ENCODE measurements at regions not wholly inside any gene's neighbourhood (a gene's known extent, or its start where the extent isn't known, plus 50 kb on each side); places are given as distances from the start of the nearest gene placed in this dataset.

DNA sequence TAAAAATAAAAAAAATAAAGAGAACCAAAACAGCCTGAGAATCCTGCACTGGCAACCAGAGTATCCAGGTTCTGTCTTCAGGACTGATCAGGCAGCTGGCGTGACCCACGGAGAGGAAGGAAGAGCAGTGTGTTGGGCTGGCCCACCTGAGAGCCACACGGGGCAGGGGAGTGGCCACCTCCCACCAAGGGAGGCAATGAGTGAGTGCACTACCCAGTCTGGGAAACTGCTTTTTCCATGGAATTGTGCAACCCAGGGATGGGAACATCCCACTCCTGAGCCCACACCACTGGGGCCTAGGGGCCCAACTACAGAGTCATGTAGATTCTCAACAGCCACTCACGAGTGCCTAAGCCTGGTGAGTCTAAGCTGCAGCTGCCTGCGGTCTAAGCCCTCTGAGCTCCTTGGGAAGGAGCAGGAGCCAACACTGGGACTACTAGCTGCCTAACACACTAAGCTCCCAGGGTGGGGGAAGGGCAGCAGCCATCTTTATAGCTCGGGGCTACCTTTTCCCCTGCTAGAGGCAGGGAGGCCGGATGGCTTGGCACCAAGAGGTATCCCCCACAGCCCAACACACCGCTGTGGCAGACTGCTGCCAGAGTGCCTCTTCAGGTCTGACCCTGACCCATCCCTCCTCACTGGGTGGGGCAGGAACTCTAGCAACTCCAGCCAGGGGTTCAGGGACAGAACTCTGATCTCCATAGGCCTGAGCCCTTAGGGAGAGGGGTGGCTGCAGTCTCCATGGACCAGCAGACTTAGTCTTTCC is 610.9 kb downstream of the RERGL start:
- Histone ChIP-seq H3K56ac (ENCODE audit: insufficient read length, low read depth, low read length) (no peak overlapping the region), H4K5ac (ENCODE audit: insufficient read length, low read depth, low read length) (no peak overlapping the region), H3K79me1 (ENCODE audit: insufficient read depth, low read depth, low read length, poor library complexity, severe bottlenecking) (no peaks in the 10 kb centered on the region), H3K23me2 (ENCODE audit: insufficient read length, low read depth, low read length, poor library complexity, severe bottlenecking) (no peaks in the 10 kb centered on the region), H3K4ac (ENCODE audit: low read depth, low read length) (no peak overlapping the region), H2BK15ac (ENCODE audit: low read depth, low read length) (no peak overlapping the region), H3K23ac (ENCODE audit: insufficient read length, low read depth, low read length) (no peak overlapping the region), H2BK12ac (ENCODE audit: insufficient read length, low read depth, low read length) (no peak overlapping the region), H2BK120ac (ENCODE audit: low read depth, low read length, poor library complexity, severe bottlenecking) (no peak overlapping the region), H3K4me2 (ENCODE audit: insufficient read depth, insufficient read length, low read length) (no peak overlapping the region), H3K27me3 (ENCODE audit: insufficient read depth, low read length) (no peaks in the 10 kb centered on the region), H3K4me1 (ENCODE audit: insufficient read depth, low read length) (no peaks in the 10 kb centered on the region), H3K18ac (ENCODE audit: insufficient read length, low read depth, low read length) (no peak overlapping the region), H2AFZ (ENCODE audit: low read length) (no peak overlapping the region), H4K8ac (replicated peaks; ENCODE audit: insufficient read length, low read depth, low read length) (no peak overlapping the region), H3K9me3 (ENCODE audit: control insufficient read depth, low read depth, low read length) (no peaks in the 10 kb centered on the region), H4K20me1 (ENCODE audit: control insufficient read depth, insufficient read depth, insufficient read length) (no peaks in the 10 kb centered on the region), H3K27ac (ENCODE audit: insufficient read length, low read depth, low read length) (no peak overlapping the region), H3K14ac (ENCODE audit: insufficient read depth, low read length) (no peak overlapping the region), H3T11ph (ENCODE audit: low read length) (no peak overlapping the region), H3K9ac (ENCODE audit: extremely low read depth, insufficient read length, low read length) (no peak overlapping the region), H4K91ac (ENCODE audit: insufficient read length, low read depth, low read length) (no peak overlapping the region), H2AK5ac (ENCODE audit: insufficient read length, low read length) (no peak overlapping the region), H2BK20ac (ENCODE audit: low read depth, low read length, poor library complexity, severe bottlenecking) (no peak overlapping the region), H3K79me2 (ENCODE audit: insufficient read depth, low read length) (no peaks in the 10 kb centered on the region), H2BK5ac (ENCODE audit: insufficient read length, low read length) (no peak overlapping the region)
- no peak overlapping the region for H3K27ac Mint-ChIP-seq
- H3K9me3 Mint-ChIP-seq = peaks cover 23% of the 10 kb centered on the region in 2 experiments; a peak in 4 of 5 replicates
- peaks cover 3% of the 10 kb centered on the region; the same call in 1 of the 2 replicates for H3K27me3 Mint-ChIP-seq (ENCODE audit: low read depth)
- no peaks in the 10 kb centered on the region for H3K4me1 Mint-ChIP-seq
- WGBS (ENCODE audit: extremely low coverage, insufficient read length, low lambda C conversion rate) = no CpG with 5 or more reads among the region's 8 CpGs
- TF ChIP-seq, protein P1, sequence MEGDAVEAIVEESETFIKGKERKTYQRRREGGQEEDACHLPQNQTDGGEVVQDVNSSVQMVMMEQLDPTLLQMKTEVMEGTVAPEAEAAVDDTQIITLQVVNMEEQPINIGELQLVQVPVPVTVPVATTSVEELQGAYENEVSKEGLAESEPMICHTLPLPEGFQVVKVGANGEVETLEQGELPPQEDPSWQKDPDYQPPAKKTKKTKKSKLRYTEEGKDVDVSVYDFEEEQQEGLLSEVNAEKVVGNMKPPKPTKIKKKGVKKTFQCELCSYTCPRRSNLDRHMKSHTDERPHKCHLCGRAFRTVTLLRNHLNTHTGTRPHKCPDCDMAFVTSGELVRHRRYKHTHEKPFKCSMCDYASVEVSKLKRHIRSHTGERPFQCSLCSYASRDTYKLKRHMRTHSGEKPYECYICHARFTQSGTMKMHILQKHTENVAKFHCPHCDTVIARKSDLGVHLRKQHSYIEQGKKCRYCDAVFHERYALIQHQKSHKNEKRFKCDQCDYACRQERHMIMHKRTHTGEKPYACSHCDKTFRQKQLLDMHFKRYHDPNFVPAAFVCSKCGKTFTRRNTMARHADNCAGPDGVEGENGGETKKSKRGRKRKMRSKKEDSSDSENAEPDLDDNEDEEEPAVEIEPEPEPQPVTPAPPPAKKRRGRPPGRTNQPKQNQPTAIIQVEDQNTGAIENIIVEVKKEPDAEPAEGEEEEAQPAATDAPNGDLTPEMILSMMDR (conservative IDR thresholded peaks at IDR 0.05) = no peak
- H3K4me3 Mint-ChIP-seq = no peak overlapping the region
- H3K36me3 Mint-ChIP-seq (ENCODE audit: insufficient read depth in 1 of 3, low read depth in 3 of 3) = peaks cover 3 to 13% (median 10%) of the 10 kb centered on the region in 3 experiments; a peak in 3 of 7 replicates
- DNase-seq = no peak
